MM.1S (cell line): ENCODE measurements at regions not wholly inside any gene's neighbourhood (a gene's known extent, or its start where the extent isn't known, plus 50 kb on each side); places are given as distances from the start of the nearest gene placed in this dataset.
"Not testable (repeated sequence)": the region's sequence is repeated elsewhere in the genome, so short reads cannot be mapped to it uniquely, and the experiment has no call there.

Source experiments
- DNase-seq: peaks from one replicate; pipeline ENCODE4 v3.0.0-alpha.2; 2015
- H2AFZ ChIP-seq: fragments of 300-600 bp; sonication (generic); 2 replicates; pipeline ENCODE4 v1.6.0; 2016; ENCODE audit warnings: antibody characterized with exemption, low read length
- H3F3A ChIP-seq: fragments of 300-600 bp; sonication (generic); 2 replicates; pipeline ENCODE4 v1.6.1; 2016; ENCODE audit warnings: mild to moderate bottlenecking, antibody characterized with exemption, low read length, moderate library complexity, mixed read lengths; ENCODE audit not compliant: insufficient read depth
- H3K27ac ChIP-seq: fragments of 300-600 bp; sonication (generic); 2 replicates; pipeline ENCODE4 v1.5.1; 2016; ENCODE audit warnings: mild to moderate bottlenecking, low read length
- H3K27me3 ChIP-seq: fragments of 300-600 bp; sonication (generic); replicated peaks from 2 replicates; pipeline ENCODE4 v1.6.0; 2016; ENCODE audit warnings: low read length; ENCODE audit not compliant: insufficient read depth
- H3K36me3 ChIP-seq: fragments of 300-600 bp; sonication (generic); replicated peaks from 2 replicates; pipeline ENCODE4 v1.6.1; 2016; ENCODE audit warnings: mild to moderate bottlenecking, low read length, mixed read lengths; ENCODE audit not compliant: insufficient read depth
- H3K4me1 ChIP-seq: fragments of 300-600 bp; sonication (generic); 2 replicates; pipeline ENCODE4 v1.6.1; 2016; ENCODE audit warnings: low read length, mixed read lengths
- H3K4me2 ChIP-seq: fragments of 300-600 bp; sonication (generic); 2 replicates; pipeline ENCODE4 v1.6.0; 2016; ENCODE audit warnings: low read depth, low read length
- H3K4me3 ChIP-seq: fragments of 300-600 bp; sonication (generic); 2 replicates; pipeline ENCODE4 v1.5.1; 2016; ENCODE audit warnings: low read length, mixed read lengths
- H3K79me2 ChIP-seq: fragments of 300-600 bp; sonication (generic); 2 replicates; pipeline ENCODE4 v1.6.1; 2016; ENCODE audit warnings: mixed run types, low read length, mixed read lengths
- H3K9ac ChIP-seq: fragments of 300-600 bp; sonication (generic); 2 replicates; pipeline ENCODE4 v1.6.1; 2016; ENCODE audit warnings: low read length, mixed read lengths
- H3K9me2 ChIP-seq: fragments of 300-600 bp; sonication (generic); replicated peaks from 2 replicates; pipeline ENCODE4 v1.6.1; 2016; ENCODE audit warnings: mild to moderate bottlenecking, low read length, mixed read lengths; ENCODE audit not compliant: insufficient read depth
- H3K9me3 ChIP-seq: fragments of 300-600 bp; sonication (generic); replicated peaks from 2 replicates; pipeline ENCODE4 v1.6.1; 2016; ENCODE audit warnings: mild to moderate bottlenecking, low read length, mixed read lengths; ENCODE audit not compliant: insufficient read depth
- H4K20me1 ChIP-seq: fragments of 300-600 bp; sonication (generic); 2 replicates; pipeline ENCODE4 v1.6.1; 2016; ENCODE audit warnings: mild to moderate bottlenecking, low read length, moderate library complexity, mixed read lengths; ENCODE audit not compliant: insufficient read depth
- CTCF ChIP-seq: fragments of 300-600 bp; sonication (generic); IDR thresholded peaks from 2 replicates; pipeline ENCODE4 v1.5.1; 2016; ENCODE audit warnings: antibody characterized with exemption, low read length, mixed read lengths
- EZH2 ChIP-seq: fragments of 300-600 bp; sonication (generic); optimal IDR thresholded peaks from 2 replicates; pipeline ENCODE3; 2017; ENCODE audit warnings: low read depth, mild to moderate bottlenecking, antibody characterized with exemption, low read length, mixed read lengths
- EZH2phosphoT487 ChIP-seq: fragments of 300-600 bp; sonication (generic); IDR thresholded peaks from 2 replicates; pipeline ENCODE4 v1.6.1; 2018; ENCODE audit warnings: antibody characterized with exemption, low read length

DNA sequence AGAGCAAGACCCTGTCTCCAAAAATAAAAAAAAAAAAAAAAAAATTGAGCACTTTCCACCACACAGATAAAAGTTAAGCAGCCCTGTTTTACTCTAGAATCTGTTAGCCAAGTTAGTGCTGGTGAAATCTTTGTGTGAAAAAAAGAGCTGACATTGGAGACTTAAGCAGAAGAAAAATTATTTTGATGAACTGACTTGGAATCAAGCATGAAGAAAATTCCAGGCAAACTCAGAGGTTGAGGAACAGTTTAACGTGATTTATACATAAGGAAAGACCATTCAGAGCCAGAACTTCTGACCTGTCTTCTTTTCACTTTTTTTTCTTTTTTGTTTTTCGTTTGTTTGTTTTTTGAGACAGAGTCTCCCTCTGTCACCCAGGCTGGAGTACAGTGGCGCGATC is 79.6 kb upstream of the RBPJ start:
- H3K9me3 ChIP-seq = no peaks in the 10 kb centered on the region
- no peak for DNase-seq
- H3F3A ChIP-seq = no peaks in the 10 kb centered on the region
- no peaks in the 10 kb centered on the region for H4K20me1 ChIP-seq
- no peak overlapping the region for H3K4me3 ChIP-seq
- no peaks in the 10 kb centered on the region for H3K4me1 ChIP-seq
- no peak overlapping the region for H2AFZ ChIP-seq
- no peaks in the 10 kb centered on the region for H3K36me3 ChIP-seq
- no peaks in the 10 kb centered on the region for H3K9me2 ChIP-seq
- no peaks in the 10 kb centered on the region for H3K79me2 ChIP-seq
- H3K9ac ChIP-seq = no peak overlapping the region
- H3K27me3 ChIP-seq = no peaks in the 10 kb centered on the region
- no peak overlapping the region for H3K27ac ChIP-seq
- no peak for TF ChIP-seq CTCF
- no peak for TF ChIP-seq EZH2
- H3K4me2 ChIP-seq = no peak overlapping the region

- no peak overlapping the region for H3K4me3 ChIP-seq
- no peaks in the 10 kb centered on the region for H3F3A ChIP-seq
- no peaks in the 10 kb centered on the region for H3K9me2 ChIP-seq
- no peak overlapping the region for H3K27ac ChIP-seq
- H4K20me1 ChIP-seq = no peaks in the 10 kb centered on the region
- H3K4me2 ChIP-seq = no peak overlapping the region
- H3K9ac ChIP-seq = no peak overlapping the region
- no peak for DNase-seq
- TF ChIP-seq EZH2 (no peak), CTCF (no peak), EZH2phosphoT487 (no peak)
- no peaks in the 10 kb centered on the region for H3K4me1 ChIP-seq
- H2AFZ ChIP-seq = no peak overlapping the region
- no peaks in the 10 kb centered on the region for H3K27me3 ChIP-seq
- no peaks in the 10 kb centered on the region for H3K9me3 ChIP-seq
- no peaks in the 10 kb centered on the region for H3K36me3 ChIP-seq
- H3K79me2 ChIP-seq = no peaks in the 10 kb centered on the region
Measured at GRCh38 chr4:26242451-26242850, 78.4 kb upstream of the RBPJ start.

DNA sequence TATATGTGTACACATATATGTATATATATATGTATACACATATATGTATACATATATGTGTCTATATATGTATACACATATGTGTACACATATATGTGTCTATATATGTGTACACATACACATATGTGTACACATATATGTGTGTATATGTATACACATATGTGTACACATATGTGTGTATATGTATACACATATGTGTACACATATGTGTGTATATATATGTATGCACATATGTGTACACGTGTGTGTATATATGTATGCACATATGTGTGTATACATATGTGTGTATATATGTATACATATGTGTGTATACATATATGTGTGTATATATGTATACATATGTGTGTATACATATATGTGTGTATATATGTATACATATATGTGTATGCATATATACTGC is 76.7 kb upstream of the RBPJ start:
- not testable (repeated sequence) for H4K20me1 ChIP-seq, H2AFZ ChIP-seq

GRCh38 chr4:26248647-26249046 is 72.2 kb upstream of the RBPJ start:
- H3F3A ChIP-seq = no peaks in the 10 kb centered on the region
- no peak overlapping the region for H3K4me3 ChIP-seq
- no peak overlapping the region for H3K27ac ChIP-seq
- H3K9ac ChIP-seq = no peak overlapping the region
- H3K79me2 ChIP-seq = no peaks in the 10 kb centered on the region
- H2AFZ ChIP-seq = no peak overlapping the region
- no peaks in the 10 kb centered on the region for H3K4me1 ChIP-seq
- no peak for DNase-seq
- H3K4me2 ChIP-seq = no peak overlapping the region
- no peaks in the 10 kb centered on the region for H3K9me3 ChIP-seq
- H4K20me1 ChIP-seq = no peaks in the 10 kb centered on the region
- H3K36me3 ChIP-seq = no peaks in the 10 kb centered on the region
- H3K9me2 ChIP-seq = no peaks in the 10 kb centered on the region
- no peak for TF ChIP-seq EZH2
- TF ChIP-seq EZH2phosphoT487 = no peak
- no peak for TF ChIP-seq CTCF
- no peaks in the 10 kb centered on the region for H3K27me3 ChIP-seq

More for the DNA sequence above, 76.7 kb upstream of the RBPJ start:
- not testable (repeated sequence) for H3K79me2 ChIP-seq, H3K4me3 ChIP-seq, H3K27me3 ChIP-seq, H3K36me3 ChIP-seq, DNase-seq, H3K9me2 ChIP-seq, H3K9ac ChIP-seq, H3F3A ChIP-seq, H3K4me2 ChIP-seq, H3K9me3 ChIP-seq, H3K4me1 ChIP-seq, H3K27ac ChIP-seq
